CMK (cell line): ENCODE measurements at regions not wholly inside any gene's neighbourhood (a gene's known extent, or its start where the extent isn't known, plus 50 kb on each side); places are given as distances from the start of the nearest gene placed in this dataset.
"Not testable (repeated sequence)": the region's sequence is repeated elsewhere in the genome, so short reads cannot be mapped to it uniquely, and the experiment has no call there.

ENCODE experiments used
- DNase-seq: peaks from one replicate; pipeline ENCODE4 v3.0.0-alpha.2; 2010; ENCODE audit warnings: low read depth

DNA sequence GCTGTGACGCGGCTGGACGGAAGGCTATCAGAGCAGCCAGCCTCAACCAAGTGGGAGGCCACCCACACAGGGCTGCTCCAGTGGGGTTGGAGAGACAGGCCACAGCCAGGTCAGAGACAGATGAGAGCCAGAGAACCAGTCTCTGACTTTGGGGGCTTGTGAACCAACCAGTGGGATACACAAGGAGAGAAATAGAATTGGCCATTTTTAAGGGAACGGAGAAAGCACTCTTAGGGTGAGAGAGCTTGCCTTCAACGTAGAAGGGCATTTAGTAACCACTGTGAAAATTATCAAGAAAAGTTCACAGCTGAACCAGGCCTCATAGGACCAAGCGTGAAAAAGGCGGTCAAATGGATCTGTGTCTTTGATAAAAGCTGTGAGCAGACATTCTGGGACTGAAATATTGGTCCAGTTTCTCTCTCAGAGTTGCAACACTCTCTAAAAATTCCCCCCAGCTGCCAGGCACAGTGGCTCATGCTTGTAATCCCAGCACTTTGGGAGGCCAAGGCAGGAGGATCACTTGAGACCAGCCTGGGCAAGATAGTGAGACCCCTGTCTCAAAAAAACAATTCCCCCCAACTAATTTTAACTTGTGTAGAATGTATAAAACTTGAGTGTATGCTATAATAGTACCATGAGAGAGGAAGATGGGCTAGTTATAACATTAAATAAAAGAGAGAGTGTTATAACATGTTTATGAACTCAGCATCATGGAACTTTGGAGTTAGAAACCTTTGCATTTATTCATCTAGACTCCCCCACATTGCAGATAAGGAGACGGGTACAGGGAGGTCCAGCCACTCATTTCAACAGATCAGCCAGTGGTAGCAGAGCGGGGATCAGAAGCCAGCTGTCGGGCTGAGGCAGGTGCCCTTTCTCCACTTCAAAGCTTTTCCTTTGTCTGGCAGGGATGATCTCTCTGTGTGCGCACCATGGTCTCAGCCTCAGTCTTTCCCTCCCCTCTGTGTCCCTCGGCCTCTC, 132.2 kb downstream of the NPIPB11 start:
- not testable (repeated sequence) for DNase-seq

DNA sequence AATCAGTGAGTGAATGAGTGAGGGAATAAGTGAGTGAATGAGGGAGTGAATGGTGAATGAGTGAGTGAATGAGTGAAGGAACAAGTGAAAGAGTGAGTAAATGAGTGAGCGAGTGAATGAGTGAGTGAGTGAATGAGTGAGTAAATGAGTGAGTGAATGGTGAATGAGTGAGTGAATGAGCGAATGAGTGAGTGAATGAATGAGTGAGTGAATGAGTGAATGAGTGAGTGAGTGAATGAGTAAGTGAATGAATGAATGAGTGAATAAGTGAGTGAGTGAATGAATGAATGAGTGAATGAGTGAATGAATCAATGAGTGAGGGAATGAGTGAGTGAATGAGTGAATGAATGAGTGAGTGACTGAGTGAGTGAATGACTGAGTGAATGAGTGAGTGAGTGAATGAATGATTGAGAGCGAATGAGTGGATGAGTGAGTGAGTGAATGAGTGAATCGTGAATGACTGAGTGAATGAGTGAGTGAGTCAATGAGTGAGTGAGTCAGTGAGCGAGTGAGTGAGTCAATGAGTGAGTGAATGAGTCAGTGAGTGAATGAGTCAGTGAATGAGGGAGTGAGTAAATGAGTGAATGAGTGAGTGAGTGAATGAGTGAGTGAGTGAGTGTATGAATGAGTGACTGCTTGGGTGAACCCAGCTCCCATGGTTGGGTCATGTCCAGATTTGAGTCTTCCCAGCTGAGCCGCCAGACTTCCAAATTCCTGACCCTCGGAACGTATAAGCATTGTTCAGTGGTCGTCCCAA, 133.0 kb downstream of the NPIPB11 start:
- DNase-seq: not testable (repeated sequence)

DNA sequence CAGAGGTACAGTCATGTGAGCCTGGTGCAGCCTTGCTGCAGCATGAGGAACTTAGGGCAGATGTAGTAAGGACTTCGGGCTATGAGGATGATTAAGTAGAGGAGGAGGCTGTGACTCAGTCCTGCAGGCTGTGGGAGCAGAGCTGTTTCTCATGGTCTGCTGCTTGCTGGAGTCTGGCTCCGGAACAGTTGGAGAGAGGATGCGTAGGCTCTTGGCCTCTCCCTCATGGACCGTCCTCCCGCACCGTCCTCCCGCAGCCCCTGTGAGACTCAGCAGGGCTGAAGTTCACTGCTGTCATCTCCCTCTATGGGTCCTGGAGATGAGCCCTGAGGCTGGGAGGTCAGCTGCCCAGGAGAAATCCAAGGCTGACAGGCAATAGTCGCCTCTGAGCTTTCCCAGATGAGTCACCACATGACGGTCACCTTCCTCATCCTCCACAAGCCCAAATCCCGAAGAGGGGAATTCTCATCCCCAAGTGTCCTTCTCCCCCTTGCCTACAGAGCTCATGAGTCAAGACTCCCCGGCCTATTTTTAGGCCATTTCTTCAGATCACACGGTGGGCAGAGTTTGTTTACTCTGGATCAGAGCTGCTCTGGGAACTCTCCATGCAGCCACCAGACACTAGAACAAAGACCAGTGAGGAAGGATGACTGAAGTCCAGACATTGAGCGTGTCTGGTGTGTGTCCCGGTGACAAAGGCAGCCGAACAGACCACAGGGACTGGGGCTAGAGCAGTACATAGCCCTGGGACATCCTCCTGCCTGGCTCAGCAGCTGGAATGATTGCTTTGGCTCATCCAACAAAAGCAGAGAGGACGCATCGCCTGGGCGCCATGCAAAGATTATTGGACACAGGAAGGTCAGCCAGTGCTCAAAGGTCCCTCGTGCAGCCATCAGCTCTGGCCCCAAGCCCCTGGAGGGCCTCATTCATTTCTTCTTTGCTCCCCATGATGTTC, 134.5 kb downstream of the NPIPB11 start:
- DNase-seq: not testable (repeated sequence)

DNA sequence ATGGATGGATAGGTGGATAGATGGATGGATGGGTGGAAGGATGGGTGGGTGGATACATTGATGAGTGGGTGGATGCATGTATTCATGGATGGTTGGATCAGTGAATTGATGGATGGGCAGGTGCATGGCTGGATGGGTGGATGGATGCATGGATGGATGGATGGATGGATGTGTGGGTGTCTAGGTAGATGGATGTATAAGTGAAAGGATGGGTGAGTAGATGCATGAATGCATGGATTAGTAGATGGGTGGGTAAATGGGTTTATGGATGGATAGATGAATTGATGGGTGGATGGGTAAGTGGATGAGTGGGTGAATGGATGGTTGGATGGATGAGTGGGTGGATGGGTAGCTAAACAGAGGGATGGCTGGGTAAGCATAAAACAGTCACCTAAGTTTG, 135.6 kb downstream of the NPIPB11 start:
- DNase-seq: not testable (repeated sequence)

DNA sequence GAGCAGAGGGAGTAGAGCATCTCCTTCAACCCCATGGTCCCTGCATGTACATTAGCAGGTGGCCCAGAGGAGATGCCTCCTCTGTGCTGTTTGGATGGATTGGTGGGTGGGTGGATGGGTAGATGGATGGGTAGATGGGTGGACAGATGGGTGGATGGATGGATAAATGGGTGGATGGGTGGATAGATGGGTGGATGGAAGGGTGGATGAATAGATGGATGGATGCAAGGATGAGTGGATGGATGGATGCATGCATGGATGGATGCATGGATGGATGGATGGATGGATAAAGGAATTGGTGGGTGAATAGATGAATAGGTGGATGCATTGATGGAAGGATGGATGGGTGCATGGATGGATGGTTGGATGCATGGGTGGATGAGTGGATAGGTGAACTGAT, 136.5 kb downstream of the NPIPB11 start:
- DNase-seq: not testable (repeated sequence)

DNA sequence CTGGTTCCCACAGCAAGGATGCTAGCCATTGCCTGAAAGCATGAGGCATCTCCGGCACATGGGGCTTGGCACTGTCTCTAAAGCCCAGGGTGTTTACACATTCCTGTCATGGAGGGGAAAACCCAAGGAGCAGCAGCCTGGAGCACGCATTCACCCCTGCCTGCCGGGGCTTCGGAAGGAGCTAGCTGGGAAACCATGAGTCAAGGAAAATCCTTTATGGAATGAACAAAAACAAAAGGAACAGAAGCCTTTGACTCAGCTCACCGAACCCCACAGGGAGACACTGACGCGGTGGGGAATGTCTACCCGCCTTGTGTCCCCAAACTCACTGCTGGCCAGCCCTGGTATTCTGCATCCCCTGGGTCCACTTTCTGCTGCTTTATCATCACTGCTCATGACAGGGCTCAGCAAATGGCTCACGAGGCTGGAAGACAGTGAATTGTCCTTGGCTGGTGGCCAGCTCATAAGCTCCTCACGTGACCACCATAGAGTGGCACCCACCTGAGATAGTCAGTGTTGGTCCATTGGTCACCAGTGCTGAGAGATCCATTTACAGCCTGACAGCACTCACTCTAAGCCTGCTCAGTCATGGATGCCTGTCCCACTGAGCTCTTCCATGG, 137.2 kb downstream of the NPIPB11 start:
- not testable (repeated sequence) for DNase-seq

DNA sequence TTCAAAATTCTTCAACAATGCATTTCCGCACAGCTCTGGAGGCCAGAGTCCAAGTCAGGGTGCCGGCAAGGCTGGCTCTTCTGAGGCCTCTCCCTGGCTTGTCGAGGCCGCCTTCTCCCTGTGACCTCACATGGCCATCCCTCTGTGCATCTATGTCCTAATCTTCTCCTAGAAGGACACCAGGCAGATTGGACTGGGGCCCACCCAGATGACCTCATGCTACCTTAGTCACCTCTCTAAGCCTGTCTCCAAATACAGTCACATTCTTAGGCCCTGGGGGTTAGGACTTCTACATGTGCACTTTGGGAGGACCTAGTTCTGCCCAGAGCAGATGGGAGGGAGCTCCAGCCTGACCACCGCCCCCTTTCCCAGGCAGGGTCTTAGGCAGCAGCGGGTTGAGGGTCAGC, 137.7 kb downstream of the NPIPB11 start:
- not testable (repeated sequence) for DNase-seq

DNA sequence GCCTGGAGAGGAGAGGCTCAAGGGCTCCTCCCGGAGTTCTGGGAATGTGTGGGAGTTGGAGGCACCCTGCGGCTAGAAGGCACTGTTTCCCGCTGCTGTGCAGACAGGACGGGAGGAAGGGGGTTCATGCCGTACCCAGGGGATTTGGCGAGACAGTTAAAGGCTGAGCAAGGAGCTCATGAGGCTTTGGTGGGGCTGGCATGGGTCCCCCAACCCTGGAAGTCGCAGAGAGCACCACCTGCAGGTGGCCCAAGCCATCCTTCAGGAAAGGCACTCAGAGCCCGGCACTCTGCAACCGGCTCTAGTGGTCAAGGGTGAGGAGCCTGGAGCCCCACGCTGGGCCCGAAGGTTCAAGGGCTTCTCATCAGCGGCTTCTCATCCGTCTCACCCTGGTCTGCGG, 138.2 kb downstream of the NPIPB11 start:
- not testable (repeated sequence) for DNase-seq

DNA sequence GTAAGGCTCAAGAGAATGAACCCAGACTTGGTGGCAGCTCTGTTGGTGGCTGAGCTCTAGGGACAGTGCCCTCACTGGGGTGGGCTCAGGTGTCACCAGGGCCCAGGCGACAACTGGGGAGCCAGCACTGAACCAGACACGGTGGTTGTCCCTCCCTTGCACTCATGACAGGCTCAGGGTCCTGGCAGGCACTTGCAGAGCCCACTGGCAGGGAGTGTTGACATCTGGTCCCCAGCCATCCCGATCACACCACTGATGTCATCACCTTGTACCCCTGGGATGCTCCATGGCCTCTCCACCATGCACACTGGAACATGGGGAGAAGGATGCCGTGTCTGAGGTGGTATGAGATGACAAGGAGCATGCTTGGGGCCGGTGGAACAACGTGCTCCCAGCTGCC, 138.6 kb downstream of the NPIPB11 start:
- not testable (repeated sequence) for DNase-seq

DNA sequence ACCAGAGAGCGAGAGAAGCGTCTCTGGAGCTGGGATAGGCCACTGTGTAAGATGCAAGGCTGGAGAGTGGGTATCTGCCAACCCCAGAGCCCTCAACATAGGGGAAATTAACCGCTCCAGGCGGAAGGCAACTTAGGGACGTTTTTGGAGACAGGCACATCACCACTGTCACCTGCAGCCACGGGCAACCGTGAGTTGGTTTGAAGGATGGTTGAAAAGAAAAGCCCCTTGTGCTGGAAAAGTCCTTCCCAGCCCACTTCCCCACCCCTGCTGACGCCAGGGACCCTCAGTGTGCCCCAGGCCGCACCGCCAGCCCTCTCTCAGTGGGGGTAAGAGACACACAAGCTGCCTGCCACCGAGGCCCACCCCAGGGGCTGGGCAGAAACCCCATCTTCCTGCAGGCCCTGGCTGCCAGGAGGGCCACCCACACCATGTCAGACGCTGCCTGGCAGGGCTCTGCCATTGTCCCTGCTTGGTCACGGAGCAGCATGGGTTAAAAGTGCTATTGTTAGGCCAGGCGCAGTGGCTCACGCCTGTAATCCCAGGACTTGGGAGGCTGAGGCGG, 139.4 kb downstream of the NPIPB11 start:
- DNase-seq: not testable (repeated sequence)

DNA sequence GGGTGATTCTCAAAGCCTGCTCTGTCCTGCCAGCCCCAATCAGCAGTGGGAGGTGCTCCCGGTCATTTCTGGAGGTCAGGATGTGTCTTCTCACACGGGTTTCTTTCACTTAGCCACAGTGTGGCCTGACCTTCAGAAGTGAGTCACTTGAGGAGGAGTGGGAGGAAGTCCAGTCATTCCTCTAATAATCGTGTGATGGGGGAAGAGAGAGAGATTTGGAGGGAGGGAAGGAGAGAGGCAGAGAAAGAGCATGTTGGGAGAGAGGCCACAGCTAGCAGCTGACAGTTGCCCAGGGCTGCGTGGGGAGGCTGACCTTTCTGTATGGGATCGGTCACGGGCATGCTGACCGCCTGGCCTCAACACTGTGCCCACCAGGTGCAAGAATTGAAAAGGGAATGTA, 139.9 kb downstream of the NPIPB11 start:
- DNase-seq: not testable (repeated sequence)

DNA sequence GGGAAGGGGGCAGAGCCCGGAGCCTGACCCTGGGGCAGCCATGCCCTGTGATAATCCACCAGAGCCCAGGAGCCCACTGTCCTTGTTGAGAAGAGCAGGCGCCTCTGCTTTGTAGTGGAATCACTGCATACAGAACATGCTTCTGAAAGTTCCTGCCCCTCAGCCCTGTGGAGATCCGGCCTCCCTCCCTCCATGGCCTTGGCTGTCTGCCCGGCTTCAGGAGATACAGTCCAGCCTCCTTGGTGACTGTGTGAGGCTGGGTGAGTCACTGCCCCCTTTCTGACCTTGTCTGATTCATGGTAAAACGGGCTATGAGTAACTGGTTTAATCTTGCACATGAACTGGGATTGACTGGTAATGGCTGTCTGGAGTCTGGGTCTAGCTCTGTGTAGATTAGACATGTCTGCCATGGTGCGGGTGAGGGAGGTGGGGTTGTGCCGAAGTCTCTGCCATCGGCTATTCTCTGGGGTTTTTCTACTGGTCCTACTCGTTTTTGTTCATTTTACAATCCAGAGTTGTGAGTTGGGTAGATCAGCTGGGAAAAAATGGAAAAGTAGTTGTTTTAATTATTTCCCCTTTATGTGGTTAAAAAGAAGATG, 141.2 kb downstream of the NPIPB11 start:
- DNase-seq: not testable (repeated sequence)

DNA sequence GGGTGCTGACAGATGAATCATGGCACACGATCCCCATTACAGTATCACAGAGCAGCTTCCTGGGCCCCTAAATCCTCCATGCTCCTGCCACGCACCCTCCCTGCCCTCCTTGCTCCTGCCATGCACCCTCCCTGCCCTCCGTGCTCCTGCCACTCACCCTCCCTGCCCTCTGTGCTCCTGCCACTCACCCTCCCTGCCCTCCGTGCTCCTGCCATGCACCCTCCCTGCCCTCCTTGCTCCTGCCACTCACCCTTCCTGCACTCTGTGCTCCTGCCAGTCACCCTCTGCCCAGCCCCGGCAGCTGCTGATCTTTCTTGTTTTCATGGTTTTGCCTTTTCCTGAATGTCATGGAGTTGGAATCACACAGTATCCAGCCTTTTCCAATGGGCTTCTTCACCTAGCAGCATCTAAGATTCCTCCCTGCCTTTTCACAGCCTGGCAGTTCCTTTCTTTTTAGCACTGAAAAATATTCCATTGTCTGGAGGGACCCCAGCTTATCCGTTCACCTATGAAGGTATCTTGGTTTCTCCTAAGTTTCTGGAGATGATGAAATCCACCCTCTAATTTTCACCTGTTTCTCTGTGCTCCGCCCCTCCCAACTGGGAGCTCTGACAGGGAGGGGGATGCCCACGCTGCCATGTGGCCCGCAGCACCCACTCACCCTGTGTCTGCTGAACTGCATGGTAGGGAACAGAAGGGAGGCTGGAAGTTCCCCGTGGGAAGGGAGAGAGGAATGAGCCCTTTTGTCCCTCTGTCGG, 142.3 kb downstream of the NPIPB11 start:
- DNase-seq: not testable (repeated sequence)

DNA sequence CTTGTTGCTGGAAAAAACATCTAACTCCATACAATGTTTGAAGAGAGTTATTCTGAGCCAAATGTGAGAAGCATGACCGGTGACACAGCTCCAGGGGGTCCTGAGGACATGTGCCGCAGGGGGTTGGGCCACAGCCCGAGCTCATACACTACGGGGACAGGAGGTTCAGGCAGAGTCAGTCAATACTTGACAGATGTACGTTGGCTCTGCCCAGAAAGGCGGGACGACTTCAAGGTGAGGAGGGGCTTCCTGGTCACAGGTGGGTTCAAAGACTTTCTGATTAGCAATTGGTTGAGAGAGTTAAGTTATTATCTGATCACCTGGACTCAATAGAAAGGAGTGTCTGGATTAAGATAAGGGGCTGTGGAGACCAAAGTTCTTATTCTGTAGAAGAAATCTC, 143.8 kb downstream of the NPIPB11 start:
- not testable (repeated sequence) for DNase-seq

DNA sequence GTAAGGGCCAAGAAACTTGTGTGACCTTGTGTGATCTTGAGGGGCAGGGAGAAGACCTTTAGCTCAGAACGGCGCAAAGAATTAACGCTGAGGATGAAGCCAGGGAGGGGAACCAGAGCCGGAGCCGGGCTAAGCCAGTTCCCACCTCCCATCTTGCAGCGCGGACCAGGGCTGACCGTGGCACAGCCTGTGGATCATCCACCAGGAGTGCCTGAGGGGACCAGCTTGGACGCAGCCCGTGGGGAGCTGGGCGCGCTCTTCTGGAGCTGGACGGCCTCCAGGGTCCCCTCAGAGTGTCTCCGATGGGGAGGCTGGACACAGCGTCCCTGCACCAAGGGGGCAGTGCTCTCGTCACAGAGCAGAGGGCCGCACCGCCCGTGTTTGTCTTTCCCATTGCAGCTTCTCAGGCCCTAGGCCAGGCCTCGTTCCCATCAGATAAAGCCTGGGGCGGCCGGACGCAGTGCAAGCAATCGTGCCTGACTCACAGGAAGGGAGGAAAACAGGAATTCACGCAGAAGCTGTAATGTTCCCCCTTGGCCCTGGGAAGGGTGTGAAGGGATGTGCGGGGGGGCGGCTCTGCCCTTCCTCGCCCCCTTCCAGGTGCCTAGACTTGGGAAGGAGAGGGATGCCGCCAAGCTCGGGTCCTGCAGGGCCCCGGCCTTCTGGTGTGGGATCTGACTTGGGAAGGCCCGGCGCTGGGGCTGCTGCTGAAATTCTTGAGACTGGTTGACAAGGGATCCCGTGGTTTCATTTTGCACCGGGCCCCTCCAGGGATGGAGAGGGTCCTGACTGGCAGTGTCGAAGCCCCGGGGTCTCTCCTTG, 144.9 kb downstream of the NPIPB11 start:
- DNase-seq: not testable (repeated sequence)

DNA sequence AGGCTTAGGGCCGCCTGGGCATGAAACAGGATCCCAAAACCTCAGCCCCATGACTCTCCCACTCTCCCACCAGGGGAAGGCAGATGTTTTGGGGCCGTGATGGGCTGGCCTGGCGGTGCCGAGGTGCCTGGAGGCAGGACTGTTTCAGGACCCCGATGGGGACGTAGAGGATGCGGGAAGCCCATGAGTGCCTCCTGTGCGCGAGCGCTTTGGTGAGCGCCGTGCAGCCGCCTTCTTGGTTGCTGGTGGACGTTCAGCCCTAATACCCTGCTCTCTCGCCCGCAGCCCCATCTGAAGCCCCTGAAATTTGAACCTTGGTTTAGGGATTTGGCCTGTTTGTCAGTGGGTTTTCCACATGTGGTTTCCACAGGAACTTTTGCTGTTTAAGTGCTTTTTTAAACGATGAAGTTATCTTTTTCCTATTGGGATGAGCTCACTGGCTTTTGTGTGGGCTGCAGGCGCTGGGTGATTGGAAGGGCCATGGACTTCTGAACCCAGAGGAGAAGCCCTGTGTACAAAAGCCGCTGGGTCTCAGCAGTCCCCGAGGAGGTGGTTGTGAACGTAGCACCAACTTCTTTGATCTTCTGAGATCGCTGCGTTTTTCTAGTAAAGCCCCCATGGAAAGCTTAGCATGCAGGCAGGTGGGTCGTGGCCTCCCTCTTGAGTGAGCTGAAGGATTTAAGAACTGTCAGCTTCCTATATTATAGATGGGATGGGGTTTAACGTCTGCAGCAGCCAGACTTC, 145.7 kb downstream of the NPIPB11 start:
- not testable (repeated sequence) for DNase-seq

DNA sequence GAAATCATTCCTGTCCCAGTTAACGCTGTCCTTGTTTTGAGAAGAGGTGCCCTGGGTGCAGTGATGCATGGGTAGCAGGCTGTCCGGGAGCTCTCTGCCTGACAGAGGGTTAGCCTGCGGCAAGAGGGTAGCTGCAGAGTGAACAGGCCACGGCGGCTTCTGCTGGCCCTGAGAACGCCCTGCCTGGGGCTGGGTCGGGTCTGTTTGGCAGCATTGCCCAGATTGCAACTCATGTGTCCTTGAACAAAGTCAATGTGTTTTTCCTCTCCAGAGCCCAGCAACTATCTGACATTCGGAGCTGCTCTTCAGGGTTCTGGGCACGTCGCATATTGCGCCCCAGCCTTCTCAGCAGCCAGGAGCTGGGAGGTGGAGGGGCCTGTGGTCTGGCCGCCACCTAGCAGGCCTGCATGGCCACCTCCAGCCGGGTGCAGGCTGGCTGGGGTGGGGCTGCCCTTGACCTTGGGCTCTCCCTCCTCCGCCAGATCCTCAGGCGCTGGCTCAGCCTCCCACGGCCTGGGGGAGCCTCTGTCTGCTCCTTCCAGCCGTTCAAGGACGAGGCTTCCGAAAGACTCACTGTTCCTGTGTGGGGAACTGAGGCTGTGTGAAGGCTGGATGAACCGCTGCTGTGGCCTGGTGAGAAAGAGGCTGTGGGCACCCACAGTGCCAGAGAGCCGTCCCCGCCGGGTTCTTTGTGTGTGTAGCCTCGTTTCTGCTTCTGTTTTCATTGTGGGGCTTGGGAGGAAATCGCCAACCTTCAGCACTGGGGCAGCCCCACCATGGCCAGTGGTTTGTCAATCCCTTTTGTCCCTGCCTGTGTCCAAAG, 146.7 kb downstream of the NPIPB11 start:
- not testable (repeated sequence) for DNase-seq
